OCI-LY1 (cell line): ENCODE measurements at regions not wholly inside any gene's neighbourhood (a gene's known extent, or its start where the extent isn't known, plus 50 kb on each side); places are given as distances from the start of the nearest gene placed in this dataset.

Experiments
- EZH2 ChIP-seq: fragments of 200-600 bp; sonication (generic), shearing (Covaris generic); IDR thresholded peaks from 2 replicates; pipeline ENCODE4 v1.8.0; 2017; ENCODE audit warnings: borderline replicate concordance, mixed run types, mild to moderate bottlenecking, antibody characterized with exemption, low read length, moderate library complexity, mixed read lengths
- TF ChIP-seq, protein P1 (sequence below): fragments of 200-600 bp; sonication (generic), shearing (Covaris generic); IDR thresholded peaks from 2 replicates; pipeline ENCODE4 v1.5.1; 2017; ENCODE audit warnings: mild to moderate bottlenecking, antibody characterized with exemption, low read length, moderate library complexity, mixed read lengths

GRCh38 chr1:57874418-57874877 lies 450.6 kb upstream of the DAB1 start:
- TF ChIP-seq, protein P1, sequence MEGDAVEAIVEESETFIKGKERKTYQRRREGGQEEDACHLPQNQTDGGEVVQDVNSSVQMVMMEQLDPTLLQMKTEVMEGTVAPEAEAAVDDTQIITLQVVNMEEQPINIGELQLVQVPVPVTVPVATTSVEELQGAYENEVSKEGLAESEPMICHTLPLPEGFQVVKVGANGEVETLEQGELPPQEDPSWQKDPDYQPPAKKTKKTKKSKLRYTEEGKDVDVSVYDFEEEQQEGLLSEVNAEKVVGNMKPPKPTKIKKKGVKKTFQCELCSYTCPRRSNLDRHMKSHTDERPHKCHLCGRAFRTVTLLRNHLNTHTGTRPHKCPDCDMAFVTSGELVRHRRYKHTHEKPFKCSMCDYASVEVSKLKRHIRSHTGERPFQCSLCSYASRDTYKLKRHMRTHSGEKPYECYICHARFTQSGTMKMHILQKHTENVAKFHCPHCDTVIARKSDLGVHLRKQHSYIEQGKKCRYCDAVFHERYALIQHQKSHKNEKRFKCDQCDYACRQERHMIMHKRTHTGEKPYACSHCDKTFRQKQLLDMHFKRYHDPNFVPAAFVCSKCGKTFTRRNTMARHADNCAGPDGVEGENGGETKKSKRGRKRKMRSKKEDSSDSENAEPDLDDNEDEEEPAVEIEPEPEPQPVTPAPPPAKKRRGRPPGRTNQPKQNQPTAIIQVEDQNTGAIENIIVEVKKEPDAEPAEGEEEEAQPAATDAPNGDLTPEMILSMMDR = no peak
- no peak for TF ChIP-seq EZH2
